ENCODE measurements at regions not wholly inside any gene's neighbourhood (a gene's known extent, or its start where the extent isn't known, plus 50 kb on each side); places are given as distances from the start of the nearest gene placed in this dataset.
"Not testable (repeated sequence)": the region's sequence is repeated elsewhere in the genome, so short reads cannot be mapped to it uniquely, and the experiment has no call there.

DNA sequence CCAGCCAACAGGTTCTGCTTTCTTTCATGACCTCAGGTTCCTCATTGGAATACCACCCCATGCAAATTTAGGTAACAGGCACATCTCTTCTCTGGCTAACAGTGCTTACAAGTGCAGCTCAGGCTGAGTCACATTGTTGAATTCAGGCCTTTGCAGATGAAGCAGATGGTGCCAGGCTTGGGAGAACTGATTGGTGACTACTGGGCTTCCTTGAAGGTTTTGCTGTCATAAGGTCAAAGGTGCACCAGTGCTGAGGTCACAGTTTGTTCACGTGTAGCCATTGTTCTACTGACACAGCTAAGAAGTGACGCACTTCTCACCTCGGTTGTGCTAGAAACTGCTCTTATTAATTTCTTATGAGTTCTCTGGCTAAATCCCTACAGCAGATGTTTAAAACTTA lies 128.6 kb upstream of the BMPER start:
- DNase-seq (ENCODE audit: low read depth in 4 of 4, low spot score in 3 of 4) = no peak

DNA sequence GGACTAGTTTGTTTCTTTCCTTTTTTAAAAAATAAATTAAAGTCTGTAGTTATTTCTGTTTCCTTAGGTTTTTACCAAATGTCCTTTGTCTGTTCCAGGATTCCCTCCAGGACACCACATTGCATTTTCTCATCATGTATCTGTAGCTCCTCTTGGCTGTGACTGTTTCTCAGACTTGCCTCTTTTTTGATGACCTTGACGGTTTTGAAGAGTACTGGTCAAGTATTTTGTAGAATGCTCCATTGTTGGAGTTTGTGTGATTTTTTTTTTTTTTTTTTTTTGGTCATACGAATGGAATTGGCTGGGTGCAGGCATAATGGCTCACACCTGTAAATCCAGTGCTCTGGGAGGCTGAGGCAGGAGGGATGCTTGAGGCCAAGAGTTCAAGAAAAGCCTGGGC lies 127.1 kb upstream of the BMPER start:
- no peak for DNase-seq (ENCODE audit: low read depth in 4 of 4, low spot score in 3 of 4)

DNA sequence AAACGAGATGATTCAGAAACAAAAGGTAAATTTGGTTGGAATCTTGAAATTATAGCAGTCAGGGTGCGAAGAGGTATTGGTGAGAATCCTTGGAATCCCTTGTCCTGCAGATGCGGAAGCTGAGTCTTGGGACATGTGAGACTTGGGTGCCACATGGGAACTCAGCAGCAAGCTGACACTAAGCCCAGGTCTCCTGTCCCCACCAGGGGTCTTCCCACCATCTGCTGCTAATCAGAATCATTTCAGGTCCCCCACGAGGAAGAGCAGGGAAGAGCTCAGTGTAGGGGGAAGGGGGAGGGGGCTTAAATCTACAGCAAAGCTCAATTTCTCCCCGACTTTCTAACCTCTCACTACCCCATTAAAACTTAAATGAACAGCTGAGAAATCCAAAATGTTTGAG lies 126.1 kb upstream of the BMPER start:
- DNase-seq (ENCODE audit: low read depth in 4 of 4, low spot score in 3 of 4) = no peak

DNA sequence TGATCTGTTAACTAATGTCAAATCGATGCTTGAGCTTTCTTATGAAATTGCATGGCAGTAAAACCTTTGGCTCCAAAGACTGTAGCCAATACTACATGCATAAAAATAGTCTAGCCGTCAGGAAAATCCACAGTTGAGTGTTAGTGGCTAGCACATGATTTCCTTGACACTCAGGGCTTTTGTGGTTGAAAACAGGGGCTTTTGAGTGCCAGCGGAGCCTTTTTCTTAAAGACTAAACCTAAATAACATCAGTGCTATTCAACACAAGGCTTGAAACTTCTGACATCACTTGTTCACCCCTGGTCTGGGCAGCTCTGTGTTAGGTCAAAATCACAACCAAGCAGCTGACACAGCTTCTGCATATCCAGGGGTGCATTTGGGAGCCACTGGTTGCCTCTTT lies 124.2 kb upstream of the BMPER start:
- no peak for DNase-seq (ENCODE audit: low read depth in 4 of 4, low spot score in 3 of 4)

DNA sequence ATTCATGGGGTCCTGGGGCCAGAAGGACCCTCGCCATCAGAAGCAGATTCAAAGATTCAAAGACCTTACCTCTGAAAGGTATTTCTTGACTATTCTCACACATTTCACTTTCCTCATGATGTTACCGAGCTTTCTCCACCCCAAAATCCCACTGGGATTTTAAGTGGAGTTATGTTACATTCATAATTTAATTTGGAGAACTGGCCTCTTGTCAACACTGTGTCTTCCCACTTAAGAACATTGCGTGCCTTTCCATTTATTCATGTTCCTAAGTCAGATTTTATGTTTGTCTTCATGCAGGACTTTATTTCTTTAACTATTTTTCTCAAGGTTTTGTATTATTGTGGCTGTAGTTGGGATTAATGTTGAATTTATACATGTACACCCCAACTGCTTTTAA lies 123.5 kb upstream of the BMPER start:
- no peak for DNase-seq (ENCODE audit: low read depth in 4 of 4, low spot score in 3 of 4)

DNA sequence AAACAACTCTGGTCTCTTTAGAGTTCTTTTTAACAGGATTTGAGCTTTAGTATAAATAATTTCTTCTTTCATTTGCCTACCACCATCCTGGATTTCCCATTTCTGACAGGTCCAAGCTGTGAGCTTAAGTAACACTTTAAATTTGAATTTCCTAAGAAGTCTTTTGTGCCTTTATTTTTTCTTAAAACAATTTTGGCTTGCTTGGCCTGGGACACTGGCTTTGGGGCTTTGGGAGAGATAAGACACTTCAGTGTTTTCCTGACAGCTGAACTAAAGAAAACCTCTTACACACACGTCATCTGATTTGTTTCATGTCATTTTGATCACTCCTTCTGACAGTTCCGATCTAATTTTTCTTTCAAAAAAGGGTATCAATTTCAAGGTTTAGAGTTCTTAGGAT lies 121.3 kb upstream of the BMPER start:
- no peak for DNase-seq (ENCODE audit: low read depth in 4 of 4, low spot score in 3 of 4)

DNA sequence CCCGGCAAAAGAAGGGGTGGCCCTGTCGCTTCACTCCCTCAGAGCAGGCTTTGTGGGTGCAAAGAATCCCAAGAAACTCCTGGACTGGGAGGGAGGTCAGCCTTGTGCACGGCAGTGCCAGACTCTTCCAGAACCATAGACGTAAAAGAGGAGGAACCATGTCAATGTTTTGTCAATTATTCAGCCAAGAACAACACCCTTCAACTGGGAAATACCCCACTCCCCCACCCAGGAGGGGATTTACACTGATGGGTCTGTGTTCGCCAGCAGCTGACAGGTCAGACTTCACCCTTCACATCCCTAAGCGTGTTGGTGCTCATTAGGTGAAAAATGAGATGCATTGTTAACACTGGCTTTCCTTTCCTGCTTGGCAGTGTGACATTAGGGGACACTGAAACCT lies 116.8 kb upstream of the BMPER start:
- DNase-seq (ENCODE audit: low read depth in 4 of 4, low spot score in 3 of 4) = no peak

DNA sequence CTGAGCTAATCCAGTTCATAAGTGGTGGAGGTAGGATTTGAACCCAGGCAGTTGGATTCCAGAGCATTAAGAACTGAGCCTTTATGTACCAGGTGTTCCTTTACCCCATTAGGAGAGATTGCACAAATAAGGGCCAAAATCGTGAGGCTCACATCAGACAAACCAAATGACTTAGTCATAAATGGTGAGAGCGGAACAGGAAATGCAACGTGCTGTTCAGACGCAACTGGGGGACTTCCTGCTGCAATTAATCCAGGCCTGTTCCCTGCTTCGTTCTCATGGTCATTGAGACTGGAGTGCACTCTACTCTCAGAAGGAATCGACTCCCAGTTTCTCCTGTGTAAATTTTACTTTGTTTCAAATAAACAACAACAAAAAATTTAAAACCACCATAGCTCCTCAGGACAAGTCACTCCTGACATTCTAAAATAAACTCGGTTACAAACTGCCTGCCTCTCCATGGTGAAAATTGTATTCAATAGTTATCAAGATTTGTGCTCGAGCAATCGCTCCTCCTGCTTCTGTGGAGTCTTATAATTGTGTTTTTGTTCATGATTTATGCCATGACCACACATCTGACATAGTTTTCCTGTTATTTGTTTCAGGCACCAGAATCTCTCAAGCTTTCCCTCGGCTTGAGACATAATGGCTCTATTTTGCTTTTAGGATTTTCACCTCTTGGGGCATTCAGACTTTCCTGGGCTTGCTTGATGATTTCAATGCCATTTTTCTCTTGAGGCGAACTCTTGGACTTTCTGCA lies 115.3 kb upstream of the BMPER start:
- DNase-seq (ENCODE audit: low read depth in 4 of 4, low spot score in 3 of 4) = no peak

DNA sequence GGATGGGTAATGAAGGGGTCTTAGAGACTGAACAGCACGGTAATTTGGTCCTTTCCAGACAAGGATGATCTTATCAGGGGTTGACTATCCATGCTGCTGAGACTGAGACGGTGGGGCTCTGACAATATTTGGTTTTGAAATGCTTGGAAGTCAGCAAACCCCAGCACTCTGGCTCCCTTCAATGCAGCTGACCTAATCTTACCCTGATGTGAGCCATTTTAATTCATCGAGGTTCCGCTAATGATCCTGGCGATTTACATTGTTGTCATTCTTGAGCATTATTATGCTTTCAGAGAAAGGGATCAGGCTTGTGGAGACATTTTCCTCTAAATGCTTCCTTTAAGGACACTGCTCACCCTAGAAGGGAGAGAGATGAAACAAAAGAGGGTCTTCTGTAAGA lies 114.6 kb upstream of the BMPER start:
- DNase-seq (ENCODE audit: low read depth in 4 of 4, low spot score in 3 of 4) = no peak

DNA sequence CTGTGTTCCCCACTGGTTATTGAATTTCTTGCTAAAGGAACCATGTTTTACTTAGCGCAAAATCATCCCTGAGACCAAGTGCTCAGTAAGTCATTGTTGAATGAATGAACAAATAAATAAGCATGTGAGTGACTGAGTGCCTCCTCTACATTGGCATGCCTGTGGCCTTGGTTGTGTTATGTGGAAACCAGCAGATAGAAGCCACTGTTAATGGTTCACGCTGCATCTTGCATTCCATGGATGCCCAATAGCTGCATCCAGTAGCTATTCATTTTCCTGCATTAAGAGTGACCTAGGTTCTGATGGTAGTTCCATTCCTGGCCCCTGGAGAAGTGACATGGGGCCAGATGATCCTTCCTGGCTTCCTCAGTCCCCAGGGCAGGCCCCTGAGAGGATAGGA lies 113.3 kb upstream of the BMPER start:
- DNase-seq (ENCODE audit: low read depth in 4 of 4, low spot score in 3 of 4) = no peak

DNA sequence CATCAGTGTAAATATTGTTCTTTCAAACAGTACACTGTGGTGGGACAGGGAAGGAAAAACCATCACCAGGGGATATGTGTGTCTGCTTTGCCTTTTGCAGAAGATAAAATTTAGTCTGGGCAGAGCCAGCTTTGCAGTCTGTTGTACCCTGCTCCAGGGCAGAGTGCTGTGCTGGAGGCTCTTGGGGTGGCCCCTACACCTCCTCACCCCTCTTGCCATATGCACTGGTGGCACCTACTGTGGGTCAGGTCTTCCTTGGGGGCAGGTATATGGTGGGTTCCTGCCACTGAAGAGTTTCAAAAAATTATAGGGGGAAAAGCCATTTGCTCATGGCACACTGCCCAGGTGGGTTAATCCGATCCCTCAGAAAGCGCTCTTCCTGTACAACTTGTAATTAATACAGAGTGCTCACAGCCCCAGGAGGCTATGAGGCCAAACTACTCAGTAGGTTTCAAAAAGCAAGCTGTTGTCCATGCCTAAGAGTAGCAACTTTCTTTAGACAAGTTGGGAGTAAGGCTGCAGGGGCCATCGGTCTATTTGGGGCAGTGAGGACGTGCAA lies 112.7 kb upstream of the BMPER start:
- DNase-seq (ENCODE audit: low read depth in 4 of 4, low spot score in 3 of 4) = no peak

DNA sequence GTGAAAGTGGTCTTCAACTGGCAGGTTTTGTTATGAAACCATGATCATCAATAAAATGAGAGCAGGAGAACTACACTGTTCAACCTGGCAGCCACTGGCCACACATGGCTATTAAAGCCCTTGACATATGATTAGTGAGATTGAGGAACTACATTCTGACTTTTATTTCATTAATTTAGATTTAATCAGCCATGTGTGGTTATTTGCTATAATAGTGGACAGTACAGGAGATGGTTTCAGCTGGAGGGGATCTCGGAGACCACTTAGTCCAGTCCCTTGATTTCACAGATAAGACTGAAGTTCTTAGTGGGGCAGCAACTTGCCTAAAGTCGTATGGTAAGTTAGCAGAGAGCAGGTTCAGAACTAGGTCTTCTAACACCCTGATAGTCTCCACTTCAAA lies 111.7 kb upstream of the BMPER start:
- no peak for DNase-seq (ENCODE audit: low read depth in 4 of 4, low spot score in 3 of 4)

DNA sequence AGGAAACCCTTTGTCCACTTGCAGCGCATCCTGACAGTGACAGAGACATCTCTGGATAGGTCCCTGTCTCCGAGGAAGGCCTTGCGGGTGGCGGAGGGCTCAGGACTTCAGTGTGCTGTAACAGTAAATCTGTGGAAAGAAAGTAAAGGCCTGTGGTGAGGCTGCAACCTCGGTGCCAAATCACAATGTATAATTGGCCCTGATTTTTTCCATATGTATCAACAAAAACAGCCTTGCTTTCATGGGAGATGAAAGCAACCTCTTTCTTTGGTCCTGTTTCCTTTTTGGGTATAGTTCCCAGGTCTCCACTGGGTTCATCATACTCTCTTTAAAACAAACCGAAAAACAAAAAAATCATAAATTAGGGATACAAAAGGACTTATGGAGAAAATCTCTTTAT lies 110.9 kb upstream of the BMPER start:
- DNase-seq (ENCODE audit: low read depth in 4 of 4, low spot score in 3 of 4) = no peak

DNA sequence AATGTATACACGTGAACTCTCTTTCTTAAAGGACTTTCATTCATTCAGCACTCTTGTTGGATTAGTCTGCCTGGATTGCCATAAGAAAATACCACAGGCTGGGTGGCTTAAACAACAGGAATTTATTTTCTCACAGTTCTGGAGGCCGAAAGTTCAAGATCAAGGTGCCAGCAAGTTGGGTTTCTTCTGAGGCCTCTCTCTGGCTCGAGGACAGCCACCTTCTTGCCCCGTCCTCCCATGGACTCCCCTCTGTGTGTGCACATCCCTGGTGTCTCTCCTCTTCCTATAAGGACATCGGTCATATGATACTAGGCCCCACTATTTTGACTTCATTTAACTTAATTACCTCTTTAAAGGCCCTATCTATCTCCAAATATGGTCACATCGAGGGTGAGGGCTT lies 110.4 kb upstream of the BMPER start:
- DNase-seq (ENCODE audit: low read depth in 4 of 4, low spot score in 3 of 4) = no peak

DNA sequence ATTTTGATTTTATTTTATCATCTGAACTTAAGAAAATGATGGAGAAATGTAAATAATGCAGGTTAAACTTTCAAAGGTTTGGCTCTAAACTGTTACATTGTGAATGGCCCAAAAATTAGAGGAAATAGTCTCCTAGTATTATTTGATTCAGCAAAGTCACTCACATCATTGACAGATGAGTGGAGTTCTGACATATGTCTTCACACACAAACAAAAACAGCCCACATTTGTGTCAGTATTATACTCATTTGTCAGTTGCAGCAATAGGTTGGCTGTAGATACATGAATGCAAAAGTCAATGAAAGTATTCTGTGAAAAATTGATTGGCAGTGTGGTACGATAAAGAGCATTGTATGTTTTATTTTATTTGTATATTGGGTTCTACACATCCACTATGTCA lies 108.8 kb upstream of the BMPER start:
- DNase-seq (ENCODE audit: low read depth in 4 of 4, low spot score in 3 of 4) = no peak

DNA sequence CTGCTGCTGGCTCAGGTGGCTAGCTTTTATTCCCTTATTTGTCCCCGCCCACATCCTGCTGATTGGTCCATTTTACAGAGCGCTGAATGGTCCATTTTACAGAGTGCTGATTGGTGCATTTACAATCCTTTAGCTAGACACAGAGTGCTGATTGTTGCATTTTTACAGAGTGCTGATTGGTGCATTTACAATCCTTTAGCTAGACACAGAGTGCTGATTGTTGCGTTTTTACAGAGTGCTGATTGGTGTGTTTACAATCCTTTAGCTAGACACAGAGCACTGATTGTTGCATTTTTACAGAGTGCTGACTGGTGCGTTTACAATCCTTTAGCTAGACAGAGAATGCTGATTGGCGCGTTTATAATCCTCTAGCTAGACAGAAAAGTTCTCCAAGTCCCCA lies 107.8 kb upstream of the BMPER start:
- DNase-seq (ENCODE audit: low read depth in 4 of 4, low spot score in 3 of 4) = not testable (repeated sequence)

DNA sequence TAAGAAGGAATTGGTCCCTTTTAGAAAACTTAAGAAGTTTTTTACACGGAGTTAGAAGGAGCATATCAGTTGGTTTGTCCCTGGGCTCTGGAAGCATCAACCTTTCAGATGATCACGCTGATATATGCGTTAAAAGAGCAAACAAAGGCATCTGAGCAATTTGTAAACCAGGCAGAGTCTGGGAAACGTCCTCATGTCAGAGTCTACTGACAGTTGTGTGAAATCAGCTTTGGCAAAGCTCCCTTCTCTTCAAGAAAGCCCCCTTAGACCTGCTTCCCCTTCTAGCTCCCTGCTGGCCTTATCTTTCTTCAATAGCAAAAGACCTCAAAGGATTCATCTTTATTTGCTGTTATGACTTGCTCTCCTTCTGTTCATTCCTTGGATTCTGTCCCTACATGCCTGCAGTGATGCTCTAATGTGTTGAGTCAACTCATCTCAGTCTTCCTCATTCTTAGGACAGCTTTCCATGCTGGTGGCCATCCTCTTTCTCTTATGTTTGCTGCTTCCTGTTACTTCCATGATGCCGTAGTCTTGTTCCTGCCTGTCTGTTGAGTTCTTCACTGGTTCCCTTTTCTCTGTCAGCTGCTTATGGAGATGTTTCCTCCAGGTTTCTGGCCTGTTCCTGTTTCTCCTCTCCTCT lies 106.5 kb upstream of the BMPER start:
- no peak for DNase-seq (ENCODE audit: low read depth in 4 of 4, low spot score in 3 of 4)

DNA sequence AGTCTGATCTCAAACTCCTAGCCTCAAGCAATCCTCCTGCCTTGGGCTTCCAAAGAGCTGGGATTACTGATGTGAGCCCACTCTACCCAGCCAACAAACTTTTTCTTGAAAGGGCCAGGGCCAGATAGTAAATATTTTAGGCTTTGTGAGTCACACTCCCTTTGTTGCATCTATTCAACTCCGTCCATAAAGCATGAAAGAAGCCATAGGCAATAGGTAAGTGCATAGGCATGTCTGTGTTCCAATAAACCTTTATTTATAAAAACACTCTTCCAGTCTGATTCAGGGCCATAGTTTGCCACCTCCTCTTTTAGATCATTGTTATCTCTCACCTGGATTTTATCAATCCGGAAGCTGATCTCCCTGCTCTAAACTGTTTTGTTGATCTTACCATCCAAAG lies 105.6 kb upstream of the BMPER start:
- DNase-seq (ENCODE audit: low read depth in 4 of 4, low spot score in 3 of 4) = no peak

DNA sequence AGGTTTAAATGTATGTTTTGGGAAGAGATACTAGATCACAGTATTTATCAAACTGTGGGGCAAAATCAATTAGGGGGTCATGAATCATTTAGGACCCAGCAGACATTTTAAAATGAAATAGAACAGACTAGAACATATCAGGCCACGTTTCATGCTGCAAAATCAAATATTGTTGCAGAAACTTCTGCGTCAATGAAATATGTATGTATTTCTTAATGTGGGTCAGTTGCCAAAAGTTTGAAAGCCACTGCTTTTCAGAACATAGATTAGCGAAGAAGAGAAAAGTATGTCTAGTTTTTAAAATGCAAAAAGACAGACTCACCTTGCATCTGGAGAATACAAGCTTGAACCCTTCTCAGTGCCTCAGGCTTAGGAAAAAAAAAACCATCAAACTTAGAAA lies 102.7 kb upstream of the BMPER start:
- DNase-seq (ENCODE audit: low read depth in 4 of 4, low spot score in 3 of 4) = no peak

DNA sequence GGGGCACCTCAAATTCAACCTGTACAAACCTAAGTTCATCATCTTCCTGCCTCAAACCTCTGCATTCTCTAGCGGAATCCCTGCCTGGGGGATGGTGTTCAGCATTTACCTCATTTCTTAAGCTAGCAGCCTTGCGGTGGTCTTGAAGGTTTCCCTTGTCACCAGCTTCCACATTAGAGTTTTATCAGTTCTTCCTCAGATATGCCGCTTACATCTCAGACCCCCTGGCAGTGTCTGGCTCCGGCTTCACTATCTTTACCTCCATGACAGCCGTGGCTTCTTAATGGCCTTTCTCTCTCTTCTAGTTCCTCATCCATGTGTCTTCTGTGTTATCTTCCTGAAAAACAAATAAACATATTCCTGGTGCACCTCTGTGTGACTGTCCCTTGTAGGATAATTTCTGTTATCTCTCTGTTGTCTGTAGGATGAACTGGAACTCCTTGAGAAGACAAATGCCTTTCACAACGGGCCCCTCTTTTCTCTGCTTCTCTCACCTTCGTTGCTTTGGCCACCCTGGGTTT lies 101.1 kb upstream of the BMPER start:
- DNase-seq (ENCODE audit: low read depth in 4 of 4, low spot score in 3 of 4) = no peak

DNA sequence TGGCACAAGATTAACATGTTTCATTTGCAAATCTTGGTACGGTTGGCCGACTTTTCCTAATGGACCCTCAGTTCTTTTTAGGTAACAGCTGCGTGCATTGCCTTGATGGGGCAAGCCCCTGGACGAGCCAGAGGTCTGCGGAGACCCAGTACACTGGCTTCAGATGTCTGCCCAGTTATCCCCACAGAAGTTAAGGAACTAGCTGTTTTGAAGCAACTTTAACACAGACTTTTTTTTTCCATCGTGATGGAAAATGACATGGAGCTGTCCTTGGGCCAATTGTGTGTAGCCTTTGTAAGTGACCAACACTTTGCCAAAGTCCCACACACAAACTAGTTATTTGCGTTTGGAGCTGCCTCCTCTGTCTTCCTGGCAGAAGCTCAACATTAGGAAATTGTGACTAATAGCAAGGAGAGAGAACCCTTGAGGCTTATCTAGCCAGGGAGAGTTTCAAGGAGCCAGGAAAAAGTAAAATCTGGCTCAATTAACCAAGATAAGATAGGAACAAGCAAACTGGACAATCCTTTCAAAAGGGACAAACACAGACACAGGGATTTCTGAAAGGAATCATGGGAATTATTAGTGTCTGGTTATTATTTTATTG lies 99.6 kb upstream of the BMPER start:
- no peak for DNase-seq (ENCODE audit: low read depth in 4 of 4, low spot score in 3 of 4)
